Left renal cortex interstitium (tissue), 4 donors: ENCODE measurements at regions not wholly inside any gene's neighbourhood (a gene's known extent, or its start where the extent isn't known, plus 50 kb on each side); places are given as distances from the start of the nearest gene placed in this dataset.
"Not testable (repeated sequence)": the region's sequence is repeated elsewhere in the genome, so short reads cannot be mapped to it uniquely, and the experiment has no call there.

Experiments
- DNase-seq, 4 donors: peaks; one replicate each; pipeline ENCODE4 v3.0.0-alpha.2; 2013; ENCODE audit warnings: low read depth in 4 of 4, low spot score in 2 of 4, missing footprints in 1 of 4

DNA sequence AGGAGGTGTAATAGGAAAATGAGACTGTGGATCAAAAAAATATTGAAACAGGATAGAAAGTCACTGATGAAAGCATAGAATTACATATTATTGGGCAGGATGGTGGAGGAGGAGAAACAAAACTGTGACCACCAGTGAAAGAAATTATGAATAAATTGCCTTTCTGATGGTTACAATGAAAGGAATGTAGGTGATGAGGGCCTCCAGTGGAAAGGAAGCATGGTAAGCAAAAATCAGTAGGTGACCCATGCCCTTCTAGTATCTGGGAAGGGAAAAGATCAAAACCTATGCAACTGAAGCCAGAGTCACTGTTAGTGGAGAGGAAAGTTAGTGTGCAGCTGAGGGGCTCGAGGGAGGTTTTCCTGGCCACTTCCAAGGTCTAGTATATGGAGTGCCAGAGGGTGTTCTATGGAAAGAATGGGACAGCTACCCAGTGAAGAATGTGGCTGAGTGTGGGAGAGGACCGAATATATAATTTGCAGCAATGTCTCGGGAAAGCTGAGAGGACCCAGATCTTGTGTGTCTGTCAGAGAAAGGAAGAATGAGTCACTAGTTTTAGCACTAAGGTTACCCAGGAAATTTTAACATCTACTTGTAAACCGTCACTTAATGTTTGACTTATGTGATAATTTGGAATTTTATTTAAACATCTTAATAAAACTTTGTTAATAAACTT is 146.2 kb downstream of the NFKBIZ start:
- no peak for DNase-seq

DNA sequence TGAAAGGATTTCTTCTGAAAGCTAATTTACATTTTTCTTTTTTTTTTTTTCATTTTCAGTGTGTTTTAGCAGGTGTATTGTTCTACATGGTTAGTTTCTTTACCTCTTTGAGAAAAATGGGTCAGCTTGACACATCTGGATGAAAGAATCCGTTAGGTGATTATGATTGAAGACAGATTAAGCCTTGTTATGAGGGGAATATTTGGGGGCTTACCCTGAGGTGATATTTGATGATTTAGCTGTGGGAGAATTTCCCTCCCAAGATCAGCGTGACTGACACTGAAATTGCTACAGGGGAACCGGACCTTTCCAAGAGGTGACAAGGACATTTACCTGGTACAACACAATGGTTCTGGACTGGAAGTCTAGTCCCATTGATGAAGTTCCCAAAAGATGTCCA is 147.5 kb downstream of the NFKBIZ start:
- no peak for DNase-seq

DNA sequence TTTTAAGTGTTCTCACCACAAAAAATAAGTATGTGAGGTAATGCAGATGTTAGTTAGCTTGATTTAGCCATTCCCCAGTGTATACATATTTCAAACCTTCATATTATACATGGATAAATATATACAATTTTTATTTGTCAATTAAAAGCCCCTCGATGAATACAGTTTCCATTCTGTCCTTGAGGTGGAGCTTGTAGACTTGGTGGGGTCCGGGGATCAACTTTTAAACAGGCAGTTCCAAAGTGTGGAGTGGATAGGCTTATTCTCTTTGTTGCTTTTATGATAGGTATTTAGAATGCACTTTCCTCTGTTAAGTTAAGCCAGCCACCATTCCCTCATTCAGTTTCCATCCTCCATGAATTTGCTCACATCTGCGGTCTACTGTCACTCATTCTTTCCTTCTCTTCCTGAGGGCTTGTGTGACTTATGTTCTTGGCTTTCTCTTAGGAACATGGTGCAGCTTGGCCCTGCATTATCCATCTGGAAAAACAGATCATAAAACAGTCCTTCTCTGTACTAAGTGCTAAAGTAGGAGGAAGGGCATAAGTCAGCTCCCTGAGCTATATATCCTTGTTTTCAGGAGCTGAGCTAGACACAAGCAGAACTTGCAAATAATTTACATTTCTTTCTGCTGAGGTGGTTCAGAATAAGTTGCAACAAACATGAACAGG is 149.1 kb downstream of the NFKBIZ start:
- peak in 3 of 4 donors; percentile 7 to 36 (median 34) for DNase-seq

DNA sequence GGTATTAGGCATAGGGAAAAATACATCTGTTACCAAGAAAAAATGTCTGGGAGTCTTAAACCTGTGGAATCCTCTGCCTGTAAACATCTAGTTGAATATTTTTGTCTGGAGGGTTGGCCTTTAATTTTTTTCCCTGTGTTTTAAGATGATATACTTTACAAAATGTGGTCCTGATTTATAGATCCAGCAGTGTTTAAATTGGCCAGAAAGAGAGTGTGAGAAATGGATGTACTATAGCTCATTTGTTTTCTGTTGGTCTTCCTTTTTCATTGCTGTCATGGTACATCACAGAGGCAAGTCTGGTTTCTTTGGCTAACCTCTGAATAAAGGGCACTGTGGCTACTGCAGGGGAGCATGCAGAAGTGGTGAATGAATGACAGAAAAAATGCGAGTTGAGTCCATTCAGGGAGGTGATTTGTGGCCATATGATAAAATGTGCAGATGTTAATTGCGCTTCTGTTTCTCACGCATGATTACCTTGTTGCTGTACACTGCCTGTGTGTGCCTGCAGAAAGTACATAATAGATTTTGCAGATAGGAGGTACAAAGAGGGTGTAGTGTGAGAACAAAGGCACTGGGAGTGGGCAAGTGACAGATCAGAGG is 150.0 kb downstream of the NFKBIZ start:
- no peak for DNase-seq

DNA sequence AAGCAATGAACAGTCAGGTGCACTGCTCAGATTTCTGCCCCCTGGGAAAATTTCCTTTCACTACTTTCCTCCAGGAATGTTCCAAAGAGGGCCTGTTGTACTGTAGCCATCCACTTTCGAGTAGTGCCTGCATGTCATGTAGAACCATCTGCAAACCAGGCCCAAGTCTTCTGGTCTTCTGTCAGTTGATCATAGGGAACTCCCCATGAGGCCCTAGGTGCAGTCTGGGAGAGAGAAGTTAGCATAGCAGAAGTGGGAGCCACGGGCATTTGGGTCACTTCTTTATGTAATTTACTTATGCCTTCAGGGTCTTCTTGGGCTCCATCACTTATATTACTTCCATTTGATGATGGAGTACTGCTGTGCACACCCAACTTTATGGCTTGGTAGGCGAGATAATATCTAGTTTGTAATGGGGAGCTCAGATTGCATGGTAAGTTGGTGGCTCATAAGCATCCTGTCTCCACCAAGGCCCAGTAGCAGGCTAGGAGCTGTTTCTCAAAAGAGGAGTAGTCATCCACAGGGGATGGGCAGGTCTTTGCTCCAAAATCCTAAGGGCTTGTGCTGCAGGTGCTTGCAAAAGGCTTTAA is 151.4 kb downstream of the NFKBIZ start:
- DNase-seq: no peak

DNA sequence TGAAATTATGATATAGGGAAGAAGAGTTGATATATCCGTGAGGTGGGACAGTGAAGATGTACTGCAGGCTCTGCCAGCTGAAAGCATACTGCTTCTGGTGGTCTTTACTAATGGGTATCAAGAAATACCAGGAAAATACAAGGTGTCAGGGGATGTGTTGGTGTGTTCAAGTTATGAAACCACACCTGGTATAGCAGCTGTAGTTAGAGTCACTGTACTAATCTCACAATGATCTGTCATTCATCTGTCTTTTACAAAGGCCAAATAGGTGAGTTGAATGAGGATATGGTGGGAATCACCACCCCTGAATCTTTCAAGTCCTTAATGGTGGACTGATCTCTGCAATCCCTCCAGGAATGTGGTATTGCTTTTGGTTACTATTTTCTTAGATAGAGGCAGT is 152.7 kb downstream of the NFKBIZ start:
- DNase-seq: no peak

DNA sequence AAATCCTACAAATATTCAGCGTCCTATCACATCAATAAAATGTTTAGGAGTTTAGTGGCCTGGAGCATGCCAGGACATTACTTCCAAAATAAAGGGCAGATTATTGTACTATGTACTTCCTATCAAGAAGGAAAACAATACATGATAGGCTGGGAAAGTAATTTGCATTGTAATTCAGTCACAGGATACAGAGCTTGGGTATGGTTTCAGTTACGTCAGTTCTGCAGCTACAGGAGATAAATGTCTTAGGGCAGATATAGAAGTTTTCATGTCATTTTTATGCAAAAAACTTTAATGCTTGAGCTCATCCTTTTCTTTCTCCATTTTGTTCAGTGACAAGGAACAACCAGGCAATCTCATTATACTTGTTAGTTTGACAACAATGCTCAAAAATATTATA is 155.2 kb downstream of the NFKBIZ start:
- no peak for DNase-seq

DNA sequence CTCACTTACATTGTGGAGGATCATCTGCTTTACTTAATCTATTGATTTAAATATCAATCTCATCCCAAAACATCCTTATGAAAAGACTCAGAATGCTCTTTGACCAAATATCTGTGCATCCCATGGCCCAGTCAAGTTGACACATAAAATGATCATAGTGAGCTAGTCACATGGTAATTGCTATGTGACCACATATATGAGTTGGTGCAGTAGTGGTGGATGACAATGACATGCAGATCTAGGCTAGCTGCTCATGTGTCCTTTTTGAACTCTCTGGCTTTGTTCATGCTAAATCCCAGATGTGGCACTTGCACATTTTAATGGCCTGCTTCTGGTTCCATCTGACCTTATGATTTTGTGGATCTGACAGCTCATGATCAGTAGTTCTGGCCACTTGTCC is 156.2 kb downstream of the NFKBIZ start:
- no peak for DNase-seq

DNA sequence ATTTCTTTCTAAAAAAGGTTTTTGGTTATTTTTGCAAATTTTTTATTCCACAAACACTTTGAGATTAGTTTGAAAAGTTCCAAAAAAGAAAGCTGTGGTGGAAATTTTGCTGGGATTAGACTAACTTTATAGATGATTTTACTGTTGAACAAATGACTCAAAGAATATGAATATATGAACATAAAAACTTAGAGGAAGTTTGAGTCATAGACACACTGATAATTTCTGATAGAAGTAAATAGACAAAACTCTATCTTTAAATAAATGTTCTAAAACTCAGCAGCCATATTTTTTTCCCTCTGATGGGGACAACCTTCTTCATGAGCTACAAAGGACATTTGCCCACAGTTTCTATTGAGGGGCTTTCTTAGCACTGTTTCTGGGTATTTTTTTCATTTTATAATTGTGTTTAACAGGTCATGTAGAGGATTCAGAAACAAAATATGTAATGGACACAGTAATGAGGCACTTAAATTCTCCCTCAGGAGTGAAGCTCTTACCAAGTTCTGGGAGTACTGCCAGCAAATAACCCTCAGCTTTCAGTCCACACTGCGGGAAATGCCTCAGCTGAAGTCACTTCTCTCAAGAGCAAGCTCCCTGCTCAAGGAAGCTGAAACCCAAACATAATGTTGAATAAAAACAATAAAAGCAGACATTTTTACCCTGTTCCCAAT is 157.6 kb downstream of the NFKBIZ start:
- DNase-seq: no peak

DNA sequence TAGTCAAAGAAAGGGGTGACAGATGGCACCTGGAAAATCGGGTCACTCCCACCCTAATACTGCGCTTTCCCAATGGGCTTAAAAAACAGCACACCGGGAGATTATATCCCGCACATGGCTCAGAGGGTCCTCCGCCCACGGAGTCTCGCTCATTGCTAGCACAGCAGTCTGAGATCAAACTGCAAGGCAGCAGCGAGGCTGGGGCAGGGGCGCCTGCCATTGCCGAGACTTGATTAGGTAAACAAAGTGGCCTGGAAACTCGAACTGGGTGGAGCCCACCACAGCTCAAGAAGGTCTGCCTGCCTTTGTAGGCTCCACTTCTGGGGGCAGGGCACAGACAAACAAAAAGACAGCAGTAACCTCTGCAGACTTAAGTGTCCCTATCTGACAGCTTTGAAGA is 159.1 kb downstream of the NFKBIZ start:
- not testable (repeated sequence) for DNase-seq

DNA sequence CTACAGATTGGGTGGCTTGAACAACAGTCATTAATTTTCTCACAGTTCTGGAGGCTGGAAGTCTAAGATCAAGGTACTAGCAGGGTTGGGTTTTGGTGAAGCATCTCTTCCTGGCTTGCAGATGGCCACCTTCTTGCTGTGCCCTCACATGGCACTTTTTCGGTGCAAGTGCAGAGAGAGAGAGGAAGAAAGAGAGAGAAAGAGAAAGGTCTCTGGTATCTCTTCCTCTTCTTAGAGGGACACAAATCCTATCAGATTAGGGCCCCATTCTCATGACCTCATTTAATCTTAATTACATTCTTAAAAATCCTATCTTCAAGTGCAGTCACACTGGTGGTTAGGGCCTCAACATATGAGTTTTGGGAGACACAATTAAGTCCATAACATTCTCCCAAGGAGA is 167.1 kb downstream of the NFKBIZ start:
- DNase-seq: no peak

DNA sequence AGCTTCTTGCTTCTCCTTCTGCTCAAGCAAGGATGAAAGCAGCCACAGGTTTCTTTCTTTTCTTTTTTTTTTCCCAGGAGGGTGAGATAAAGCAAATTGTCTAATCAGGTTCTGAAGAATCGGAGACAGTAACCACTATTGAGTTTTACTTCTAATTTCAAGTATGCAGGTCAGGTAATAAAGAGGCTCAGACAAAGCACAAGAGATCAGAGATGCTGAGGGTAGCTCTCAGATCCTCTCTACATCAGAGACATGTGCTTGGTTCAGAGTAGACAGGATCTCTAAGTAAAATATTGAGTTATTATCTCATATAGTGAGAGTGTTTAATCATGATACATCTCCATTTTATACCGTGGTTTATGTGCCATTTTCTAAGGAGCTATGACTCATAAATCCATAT is 168.5 kb downstream of the NFKBIZ start:
- no peak for DNase-seq

DNA sequence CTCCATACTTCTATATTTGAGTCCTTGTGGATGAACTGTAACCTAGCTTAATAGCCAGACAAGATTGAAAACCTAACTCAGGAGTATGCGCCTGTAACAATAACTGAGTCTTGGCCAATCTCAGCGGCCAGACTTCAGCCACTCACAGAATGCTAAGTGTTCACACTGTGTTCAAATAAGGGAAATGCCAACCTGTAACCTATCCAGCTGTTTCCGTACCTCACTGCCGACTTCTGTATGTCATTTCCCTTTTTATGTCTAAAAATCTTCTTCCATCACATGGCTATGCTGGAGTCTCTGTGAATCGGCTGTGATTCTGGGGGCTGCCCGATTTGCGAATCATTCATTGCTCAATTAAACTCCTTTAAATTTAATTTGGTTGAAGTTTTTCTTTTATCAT is 169.2 kb downstream of the NFKBIZ start:
- no peak for DNase-seq

DNA sequence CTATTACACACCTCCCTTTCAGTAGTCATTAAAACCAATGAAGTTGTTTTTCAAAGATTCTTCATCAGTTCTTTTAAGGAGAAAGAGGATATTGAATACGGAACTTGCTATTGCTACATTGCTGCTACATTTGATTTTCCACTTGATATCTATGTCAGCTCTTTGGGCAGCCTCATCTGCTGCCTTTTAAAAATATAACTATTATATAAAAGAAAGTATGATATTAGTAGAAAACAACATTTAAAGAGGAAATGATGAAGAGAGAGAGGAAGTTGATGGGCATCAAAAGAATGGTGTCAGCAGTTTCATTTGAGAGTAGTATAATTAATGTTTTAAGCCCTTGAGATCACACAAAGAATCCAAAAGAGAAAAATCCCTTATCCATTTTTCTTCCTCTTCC is 171.4 kb downstream of the NFKBIZ start:
- DNase-seq: no peak

DNA sequence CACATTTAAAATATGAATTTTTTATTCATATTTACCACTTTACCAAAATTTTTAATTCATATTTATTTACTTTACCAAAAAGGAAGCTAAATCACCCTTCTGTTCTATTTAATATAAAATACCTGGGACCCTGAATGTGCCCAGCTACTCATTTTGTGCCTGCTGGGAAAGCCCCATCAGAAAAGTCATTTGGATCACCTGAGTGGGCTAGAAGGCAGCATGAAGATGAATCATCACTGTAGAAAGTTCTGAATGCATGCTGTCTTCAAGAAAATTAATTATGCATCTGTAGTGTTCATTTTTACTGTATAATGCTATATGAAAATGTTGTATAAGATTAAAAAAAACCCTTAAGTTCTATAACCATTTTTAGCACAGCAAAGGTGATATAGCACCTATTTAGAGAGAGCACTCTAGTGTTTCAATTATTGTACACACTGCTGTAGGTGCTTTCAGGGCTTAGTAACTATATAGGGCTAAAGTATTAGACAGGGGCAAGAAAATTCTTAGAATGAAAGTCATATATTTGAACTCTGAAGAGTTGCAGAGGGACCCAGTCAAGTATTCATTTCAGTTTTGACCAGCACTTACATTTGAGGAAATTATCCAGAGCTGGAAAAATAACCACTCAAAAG is 175.1 kb downstream of the NFKBIZ start:
- DNase-seq: no peak

DNA sequence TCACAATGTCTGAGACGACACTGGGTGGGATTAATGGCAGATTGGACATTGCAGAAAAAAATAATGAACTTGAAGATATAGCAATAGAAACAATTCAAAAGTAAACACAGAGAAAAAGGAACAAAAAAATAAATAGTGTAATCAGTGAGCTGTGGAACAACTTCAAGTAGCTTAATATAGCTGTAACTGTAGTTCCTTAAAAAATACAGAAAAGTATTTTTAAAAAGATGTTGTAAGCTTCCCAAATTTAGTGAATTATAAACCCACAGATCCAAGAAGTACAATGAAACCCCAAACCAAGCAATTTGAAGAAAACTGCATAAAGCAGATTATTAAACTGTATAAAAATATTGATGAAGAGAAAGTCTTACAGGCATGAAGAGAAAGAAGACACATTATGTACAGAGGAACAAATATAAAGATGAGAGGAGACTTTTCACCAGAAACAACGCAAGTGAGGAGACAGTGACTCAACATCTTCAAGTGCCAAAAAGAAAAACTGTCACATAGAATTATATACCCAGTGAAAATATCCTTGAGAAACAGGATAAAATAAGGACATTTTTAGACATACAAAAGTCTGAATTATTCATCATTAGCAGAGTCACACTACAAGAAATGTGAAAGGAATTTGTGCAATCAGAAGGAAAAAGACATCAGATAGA is 176.4 kb downstream of the NFKBIZ start:
- no peak for DNase-seq

DNA sequence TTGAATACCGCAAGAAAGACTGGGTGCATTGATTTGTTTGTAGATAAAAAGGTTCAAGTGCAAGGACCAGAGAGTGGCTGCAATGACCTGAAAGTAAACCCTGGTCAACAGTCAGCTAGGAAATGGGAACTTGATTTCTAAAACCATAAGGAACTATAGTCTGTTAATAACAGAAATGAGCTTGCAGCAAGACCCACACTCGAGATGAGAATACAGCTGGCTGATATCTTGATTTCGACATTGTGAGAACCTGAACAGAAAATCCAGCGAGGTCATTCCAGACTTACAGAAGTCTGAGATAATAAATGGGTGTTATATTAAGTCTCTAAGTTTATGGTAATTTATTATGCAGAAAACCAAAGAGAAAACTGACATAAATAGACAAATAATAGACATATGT is 177.3 kb downstream of the NFKBIZ start:
- no peak for DNase-seq

DNA sequence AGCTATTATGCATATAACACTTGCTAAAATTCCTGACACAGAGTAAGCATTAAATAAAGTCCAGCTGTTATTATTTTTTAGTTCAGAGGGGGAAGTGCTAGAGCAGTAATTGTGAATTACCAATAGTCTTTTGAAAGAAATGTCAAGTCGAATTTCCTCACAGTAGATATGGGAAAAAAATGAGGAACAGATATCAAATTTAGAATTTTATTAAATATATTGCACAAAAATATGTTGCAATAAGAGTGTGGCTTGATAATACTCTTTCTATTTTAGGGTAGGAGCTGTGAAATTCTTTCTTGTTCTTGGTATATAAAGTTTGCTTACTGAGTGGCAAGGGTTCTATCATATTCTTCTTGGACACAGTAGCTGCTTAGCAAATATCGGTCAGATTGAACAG is 181.3 kb downstream of the NFKBIZ start:
- DNase-seq: no peak

DNA sequence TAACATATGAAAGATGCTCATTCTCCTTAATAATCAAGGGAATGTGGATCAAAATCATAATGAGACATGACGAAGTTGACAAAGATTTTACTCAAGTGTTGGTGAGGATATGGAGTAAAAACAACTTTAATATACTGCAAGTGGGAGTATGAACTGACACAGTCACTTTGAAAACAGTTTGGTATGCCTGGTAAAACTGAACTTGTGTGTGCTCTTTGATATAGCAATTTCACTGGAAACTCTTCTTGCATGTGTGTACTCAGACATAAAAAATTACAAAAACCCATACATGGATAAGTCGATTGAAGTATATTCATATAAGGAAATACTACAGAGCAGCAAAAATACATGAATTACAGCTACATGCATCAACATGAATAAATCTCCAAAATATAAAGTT is 182.5 kb downstream of the NFKBIZ start:
- DNase-seq: no peak
